Ishikawa (cell line): ENCODE measurements at regions not wholly inside any gene's neighbourhood (a gene's known extent, or its start where the extent isn't known, plus 50 kb on each side); places are given as distances from the start of the nearest gene placed in this dataset.

Experiments
- CREB1 ChIP-seq: IDR thresholded peaks from 2 replicates; pipeline ENCODE4 v1.6.1; 2012; ENCODE audit warnings: low read depth
- EP300 ChIP-seq: IDR thresholded peaks from 2 replicates; pipeline ENCODE4 v1.6.1; 2012; ENCODE audit warnings: borderline replicate concordance
- FOXM1 ChIP-seq: IDR thresholded peaks from 2 replicates; pipeline ENCODE4 v1.6.1; 2012; ENCODE audit warnings: low read depth, borderline replicate concordance
- REST ChIP-seq: IDR thresholded peaks from 2 replicates; pipeline ENCODE4 v1.6.1; 2012; ENCODE audit warnings: low read depth, mild to moderate bottlenecking
- TEAD4 ChIP-seq: IDR thresholded peaks from 2 replicates; pipeline ENCODE4 v1.6.1; 2012
- ZBTB7A ChIP-seq: IDR thresholded peaks from 2 replicates; pipeline ENCODE4 v1.6.1; 2012; ENCODE audit warnings: low read depth
- TF ChIP-seq, protein P1 (sequence below): IDR thresholded peaks from 2 replicates; pipeline ENCODE4 v1.6.1; 2012

- TF ChIP-seq ZBTB7A (no peak), CREB1 (no peak), TEAD4 (no peak), FOXM1 (no peak), REST (no peak), EP300 (no peak)
- TF ChIP-seq, protein P1, sequence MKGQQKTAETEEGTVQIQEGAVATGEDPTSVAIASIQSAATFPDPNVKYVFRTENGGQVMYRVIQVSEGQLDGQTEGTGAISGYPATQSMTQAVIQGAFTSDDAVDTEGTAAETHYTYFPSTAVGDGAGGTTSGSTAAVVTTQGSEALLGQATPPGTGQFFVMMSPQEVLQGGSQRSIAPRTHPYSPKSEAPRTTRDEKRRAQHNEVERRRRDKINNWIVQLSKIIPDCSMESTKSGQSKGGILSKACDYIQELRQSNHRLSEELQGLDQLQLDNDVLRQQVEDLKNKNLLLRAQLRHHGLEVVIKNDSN, result no peak
Observed at GRCh38 chr2:156177654-156178053, 154.9 kb downstream of the NR4A2 start.
